HL-60 (cell line): ENCODE measurements at regions not wholly inside any gene's neighbourhood (a gene's known extent, or its start where the extent isn't known, plus 50 kb on each side); places are given as distances from the start of the nearest gene placed in this dataset.

Source experiments
- CTCF ChIP-seq: IDR thresholded peaks from one replicate; pipeline ENCODE4 v1.5.1; 2011; ENCODE audit warnings: low read length, control low read depth, inconsistent platforms; ENCODE audit not compliant: insufficient read depth
- POLR2AphosphoS5 ChIP-seq: IDR thresholded peaks from 2 replicates; pipeline ENCODE4 v1.6.1; 2012; ENCODE audit warnings: low read depth
- SPI1 ChIP-seq: IDR thresholded peaks from 2 replicates; pipeline ENCODE4 v1.6.1; 2012; ENCODE audit warnings: low read depth, mild to moderate bottlenecking, borderline replicate concordance
- TF ChIP-seq, protein P1 (sequence below): IDR thresholded peaks from 2 replicates; pipeline ENCODE4 v1.6.1; 2012; ENCODE audit warnings: low read depth; ENCODE audit not compliant: insufficient replicate concordance

- TF ChIP-seq CTCF (no peak), POLR2AphosphoS5 (no peak), SPI1 (no peak)
- TF ChIP-seq, protein P1, sequence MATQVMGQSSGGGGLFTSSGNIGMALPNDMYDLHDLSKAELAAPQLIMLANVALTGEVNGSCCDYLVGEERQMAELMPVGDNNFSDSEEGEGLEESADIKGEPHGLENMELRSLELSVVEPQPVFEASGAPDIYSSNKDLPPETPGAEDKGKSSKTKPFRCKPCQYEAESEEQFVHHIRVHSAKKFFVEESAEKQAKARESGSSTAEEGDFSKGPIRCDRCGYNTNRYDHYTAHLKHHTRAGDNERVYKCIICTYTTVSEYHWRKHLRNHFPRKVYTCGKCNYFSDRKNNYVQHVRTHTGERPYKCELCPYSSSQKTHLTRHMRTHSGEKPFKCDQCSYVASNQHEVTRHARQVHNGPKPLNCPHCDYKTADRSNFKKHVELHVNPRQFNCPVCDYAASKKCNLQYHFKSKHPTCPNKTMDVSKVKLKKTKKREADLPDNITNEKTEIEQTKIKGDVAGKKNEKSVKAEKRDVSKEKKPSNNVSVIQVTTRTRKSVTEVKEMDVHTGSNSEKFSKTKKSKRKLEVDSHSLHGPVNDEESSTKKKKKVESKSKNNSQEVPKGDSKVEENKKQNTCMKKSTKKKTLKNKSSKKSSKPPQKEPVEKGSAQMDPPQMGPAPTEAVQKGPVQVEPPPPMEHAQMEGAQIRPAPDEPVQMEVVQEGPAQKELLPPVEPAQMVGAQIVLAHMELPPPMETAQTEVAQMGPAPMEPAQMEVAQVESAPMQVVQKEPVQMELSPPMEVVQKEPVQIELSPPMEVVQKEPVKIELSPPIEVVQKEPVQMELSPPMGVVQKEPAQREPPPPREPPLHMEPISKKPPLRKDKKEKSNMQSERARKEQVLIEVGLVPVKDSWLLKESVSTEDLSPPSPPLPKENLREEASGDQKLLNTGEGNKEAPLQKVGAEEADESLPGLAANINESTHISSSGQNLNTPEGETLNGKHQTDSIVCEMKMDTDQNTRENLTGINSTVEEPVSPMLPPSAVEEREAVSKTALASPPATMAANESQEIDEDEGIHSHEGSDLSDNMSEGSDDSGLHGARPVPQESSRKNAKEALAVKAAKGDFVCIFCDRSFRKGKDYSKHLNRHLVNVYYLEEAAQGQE, result no peak
Observed at GRCh38 chr2:194301946-194302345, 1355.1 kb upstream of the SLC39A10 start.
